ENCODE measurements at regions not wholly inside any gene's neighbourhood (a gene's known extent, or its start where the extent isn't known, plus 50 kb on each side); places are given as distances from the start of the nearest gene placed in this dataset.
A peak's percentile ranks its signal among the peaks of the same experiment; 100 is the strongest.
"Not testable (repeated sequence)": the region's sequence is repeated elsewhere in the genome, so short reads cannot be mapped to it uniquely, and the experiment has no call there.

DNA sequence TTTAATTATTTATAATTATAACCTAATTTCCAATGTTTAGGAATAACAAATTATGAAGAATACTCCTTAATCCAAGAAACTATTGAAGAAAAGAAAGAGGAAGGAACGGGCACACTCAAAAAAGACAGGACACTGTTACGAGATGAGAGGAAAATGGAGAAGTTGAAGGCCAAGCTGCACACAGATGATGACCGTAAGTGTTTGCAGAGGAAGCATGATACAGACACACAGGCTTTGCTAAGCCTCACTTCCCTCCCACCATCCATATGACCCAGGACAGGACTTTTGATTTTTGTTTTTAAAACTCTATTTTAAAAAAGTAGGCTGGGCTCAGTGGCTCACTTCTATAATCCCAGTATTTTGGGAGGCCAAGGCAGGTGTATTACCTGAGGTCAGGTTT is 389.4 kb upstream of the TPM1 start:
- no peak for DNase-seq

DNA sequence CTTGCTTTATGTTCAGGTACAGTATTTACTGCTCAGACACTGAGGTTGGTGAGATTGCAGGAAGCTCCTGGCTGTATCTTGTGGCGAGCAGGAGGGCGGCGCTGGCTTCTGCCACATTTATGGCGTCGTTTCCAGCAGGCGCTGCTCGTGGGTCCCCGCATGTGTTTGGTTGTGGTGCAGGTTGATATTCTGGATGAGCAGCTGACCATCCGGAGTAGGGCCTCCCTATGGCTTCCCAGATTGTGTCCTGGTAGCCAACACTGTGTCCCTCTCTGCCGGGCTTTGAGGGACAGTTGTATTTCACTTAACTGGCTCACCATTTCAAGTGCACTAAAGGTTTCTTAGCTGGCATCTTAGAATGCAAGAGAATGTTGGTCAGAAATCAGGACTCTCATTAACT is 386.5 kb upstream of the TPM1 start:
- DNase-seq = no peak

DNA sequence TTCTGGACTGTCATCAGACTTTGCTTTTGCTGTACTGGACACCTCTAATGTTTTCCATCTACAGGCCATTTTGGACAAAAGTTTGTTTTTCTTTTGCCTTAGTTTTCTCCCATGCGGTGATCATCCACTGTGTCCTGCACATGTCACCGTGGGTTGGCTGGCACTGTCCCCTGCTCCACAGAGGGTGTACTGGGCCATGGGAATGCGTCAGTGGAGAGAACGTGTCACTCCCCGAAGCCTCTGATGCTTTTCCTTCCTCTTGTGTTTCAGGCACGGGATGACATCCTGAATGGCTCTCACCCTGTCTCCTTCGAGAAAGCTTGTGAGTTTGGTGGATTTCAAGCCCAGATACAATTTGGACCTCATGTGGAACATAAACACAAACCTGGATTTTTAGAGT is 385.0 kb upstream of the TPM1 start:
- not testable (repeated sequence) for DNase-seq

DNA sequence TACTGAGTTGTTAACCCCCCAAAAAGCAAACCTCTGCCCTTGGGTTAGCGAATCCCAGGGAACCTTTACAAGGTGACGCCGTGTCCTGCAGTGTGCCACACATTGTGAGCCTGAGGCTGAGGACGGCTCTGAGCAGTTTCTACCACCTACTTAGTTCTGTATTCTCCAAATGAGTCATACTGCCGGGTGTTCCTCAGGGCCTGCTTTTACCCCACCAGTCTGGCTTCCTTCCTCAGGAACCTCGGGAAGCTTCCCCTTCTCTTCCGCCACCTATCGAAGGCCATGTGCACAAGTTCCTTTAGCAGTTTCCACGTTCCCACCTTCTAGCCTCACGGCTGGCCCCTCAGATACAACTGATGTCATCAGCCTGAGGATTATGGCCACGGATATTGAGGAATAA is 384.0 kb upstream of the TPM1 start:
- no peak for DNase-seq

DNA sequence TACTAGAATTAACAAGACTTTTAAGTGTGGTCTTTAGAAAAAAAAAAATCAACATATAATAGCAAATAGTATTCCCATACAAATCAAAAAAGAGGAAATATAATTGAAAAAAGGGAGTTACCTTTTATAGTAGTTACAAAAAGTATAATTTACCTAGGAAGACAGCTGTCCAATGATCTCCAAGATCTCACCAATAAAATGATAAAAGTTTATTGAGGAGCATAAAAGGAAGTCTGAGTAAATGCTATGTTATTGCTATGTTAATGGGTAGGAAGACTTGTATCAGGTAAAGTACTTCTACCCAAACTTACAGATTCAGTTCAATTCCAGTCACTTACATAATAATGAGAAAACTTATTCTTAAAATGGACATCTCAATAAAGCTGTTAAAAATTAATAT is 379.0 kb upstream of the TPM1 start:
- no peak for DNase-seq

DNA sequence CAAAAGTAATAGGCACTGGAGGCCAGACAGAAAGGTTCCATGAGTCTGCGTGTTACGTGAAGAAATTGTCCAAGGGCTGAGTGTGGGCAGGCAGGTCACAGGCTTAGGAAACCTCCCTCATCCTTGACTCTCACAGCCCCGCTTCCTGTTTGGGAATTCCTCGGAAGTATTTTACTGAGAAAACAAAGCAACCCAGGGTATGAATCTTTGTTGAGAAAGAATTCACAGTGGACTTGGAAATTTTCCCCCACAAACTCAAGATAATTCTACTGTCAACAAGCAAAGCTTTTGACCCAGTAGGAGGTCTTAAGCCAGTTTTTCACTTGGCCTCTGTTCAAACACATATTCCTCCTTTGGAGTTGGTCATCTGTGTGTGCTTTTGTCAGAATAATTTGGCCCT is 377.1 kb upstream of the TPM1 start:
- DNase-seq = no peak

DNA sequence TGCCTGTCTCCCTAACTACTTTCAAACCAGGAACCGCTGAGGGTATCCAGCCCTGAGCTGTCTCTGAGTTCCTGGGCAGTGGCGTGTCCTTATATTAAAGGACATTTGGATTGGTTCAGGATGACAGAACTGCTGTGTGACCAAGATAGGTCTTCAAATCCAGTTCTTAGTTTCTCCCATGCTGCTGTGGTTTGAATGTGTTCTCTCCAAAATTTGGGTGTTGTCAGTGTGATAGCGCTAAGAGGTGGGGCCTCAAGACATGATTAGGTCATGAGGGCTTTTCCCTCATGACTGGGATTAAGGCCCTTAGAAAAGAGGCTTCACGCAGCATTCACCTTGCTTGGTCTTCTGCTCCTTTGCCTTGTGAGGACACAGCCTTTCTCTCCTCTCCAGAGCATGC is 376.5 kb upstream of the TPM1 start:
- DNase-seq = no peak

DNA sequence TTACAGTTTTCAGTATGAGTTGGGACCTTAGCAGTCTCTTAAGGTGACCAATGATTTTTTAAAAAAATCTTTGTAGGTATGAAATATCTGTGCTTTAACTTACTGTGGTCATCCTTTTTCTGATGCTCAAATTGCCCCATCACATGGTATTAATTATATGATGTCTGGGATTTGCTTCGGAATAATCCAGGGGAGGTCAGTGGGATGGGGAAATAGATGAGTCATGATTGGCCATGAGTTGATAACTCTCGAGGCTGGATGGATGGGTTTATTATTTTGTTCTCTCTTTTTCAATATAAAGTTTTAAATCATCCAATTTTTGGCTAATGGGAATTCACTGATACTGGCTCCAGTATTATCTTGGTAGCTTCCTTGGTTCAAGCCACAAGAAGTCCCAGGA is 370.3 kb upstream of the TPM1 start:
- no peak for DNase-seq

DNA sequence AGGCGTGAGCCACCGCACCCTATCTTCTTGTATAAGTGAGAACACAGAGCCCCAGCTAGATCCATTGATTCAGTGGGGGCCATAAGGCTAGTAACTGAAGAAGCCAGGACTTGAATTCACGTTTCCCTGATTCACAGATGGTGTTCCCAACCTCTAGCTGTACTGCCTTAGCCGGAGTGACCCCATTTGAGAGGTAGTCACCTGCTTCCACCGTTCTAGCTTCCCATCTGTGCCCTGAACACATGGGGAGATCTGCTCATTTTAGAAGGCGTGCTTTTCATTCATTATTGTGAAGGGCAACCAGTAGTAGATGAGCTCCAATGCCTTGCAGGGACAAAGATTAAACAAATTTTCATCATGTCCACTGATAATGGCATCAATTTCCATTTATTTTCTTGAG is 365.7 kb upstream of the TPM1 start:
- DNase-seq = no peak

DNA sequence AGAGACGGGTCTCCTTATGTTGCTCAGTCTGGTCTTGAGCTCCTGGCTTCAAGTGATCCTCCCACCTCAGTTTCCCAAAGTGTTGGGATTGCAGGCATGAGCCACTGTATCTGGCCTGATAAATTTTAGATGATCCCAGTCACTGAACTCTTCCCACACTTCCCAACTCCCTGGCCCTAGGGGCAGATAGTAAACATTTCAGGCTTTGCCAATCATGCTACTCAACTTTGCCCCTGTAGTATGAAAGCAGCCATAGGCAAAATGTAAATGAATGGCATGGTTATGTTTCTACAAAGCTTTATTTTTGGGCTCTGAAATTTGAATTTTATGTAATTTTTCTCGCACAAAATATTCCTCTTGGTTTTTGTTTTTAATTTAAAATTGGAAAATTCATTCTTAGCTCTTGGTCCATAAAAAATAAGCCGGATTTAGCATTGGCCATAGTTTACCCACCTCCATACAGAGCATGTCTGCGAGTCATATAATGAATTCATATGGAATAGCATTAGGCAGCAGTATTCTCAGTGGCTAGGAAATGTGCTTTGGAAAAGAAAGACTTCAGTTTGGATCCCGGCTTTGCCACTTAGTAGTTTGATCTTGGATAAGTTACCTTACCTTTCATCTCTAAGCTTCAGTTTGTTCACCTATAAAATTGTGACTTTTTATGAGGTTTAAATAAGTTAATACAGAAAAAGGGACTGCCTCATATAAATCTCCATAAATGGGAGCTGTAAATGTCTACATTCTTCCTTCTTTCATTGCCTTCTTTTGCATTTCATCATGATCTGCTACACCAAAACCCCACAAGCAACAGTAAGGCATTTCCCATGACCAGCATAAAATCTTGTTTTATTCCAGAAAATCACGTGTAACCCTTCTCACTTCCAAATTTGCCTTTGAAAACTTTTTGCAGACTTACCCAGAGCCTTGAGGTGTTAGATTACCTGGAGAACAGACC is 360.3 kb upstream of the TPM1 start:
- no peak for DNase-seq

DNA sequence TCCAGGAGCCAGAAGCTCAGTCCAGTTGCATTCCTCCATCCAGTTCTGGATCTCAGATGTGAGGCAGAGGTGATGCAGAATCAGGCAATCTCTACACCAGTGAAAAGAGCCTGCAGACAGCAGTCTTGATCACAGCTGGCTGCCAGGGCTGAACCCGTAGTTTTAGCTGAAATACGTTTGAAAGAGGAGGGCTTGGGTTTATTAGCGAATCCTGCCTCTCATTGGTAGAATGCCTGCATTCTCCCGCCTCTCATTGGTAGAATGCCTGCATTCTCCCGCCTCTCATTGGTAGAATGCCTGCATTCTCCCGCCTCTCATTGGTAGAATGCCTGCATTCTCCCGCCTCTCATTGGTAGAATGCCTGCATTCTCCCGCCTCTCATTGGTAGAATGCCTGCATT is 359.4 kb upstream of the TPM1 start:
- not testable (repeated sequence) for DNase-seq

DNA sequence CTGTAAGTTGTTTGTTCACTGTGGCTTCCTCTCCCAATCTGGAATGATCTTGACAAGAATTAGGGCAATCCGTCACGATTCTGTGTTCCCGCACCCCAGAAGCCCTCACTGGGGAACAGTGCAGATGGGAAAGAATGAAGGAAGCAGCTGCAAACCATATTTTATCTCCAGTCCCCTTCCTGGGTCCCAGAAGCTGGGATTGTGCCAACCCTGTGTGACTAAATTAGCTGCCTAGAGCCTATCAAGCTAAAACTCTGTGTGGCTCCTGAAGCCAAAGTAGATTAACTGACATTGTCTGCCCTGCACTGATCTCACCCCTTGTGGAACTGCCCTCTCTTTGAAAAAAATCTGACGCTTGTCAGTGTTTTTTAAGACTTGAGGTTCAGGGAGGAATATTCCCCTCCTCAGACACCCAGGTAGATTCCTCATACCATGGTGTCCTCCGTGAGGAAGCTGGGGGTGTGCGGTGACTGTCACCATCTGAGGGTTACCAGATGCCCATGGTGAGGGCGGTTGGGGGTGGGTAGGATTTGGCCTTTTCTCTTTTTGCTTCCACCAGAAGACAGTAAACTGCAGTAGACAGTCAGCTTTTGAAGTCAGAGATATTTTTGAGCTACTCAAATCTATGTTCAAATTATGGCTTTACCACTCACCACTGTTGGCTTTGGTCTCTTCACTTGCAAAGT is 358.3 kb upstream of the TPM1 start:
- no peak for DNase-seq

DNA sequence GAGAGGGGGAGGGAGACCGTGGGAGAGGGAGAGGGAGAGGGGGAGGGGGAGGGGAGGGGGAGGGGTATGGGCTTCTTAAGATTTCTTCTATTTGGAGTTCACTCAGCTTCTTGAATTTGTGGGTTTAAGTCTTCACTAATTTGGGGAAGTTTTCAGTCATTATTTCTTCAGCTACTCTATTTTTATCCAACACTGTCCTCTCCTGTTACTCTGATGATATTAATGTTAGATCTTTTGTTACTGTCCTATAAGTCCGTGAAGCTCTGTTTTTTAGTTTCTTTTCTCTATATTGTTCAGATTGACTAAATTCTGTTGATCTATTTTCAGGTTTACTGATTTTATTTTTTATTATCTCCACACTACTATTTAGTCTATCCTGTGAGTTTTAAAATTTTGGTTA is 351.5 kb upstream of the TPM1 start:
- DNase-seq = no peak

DNA sequence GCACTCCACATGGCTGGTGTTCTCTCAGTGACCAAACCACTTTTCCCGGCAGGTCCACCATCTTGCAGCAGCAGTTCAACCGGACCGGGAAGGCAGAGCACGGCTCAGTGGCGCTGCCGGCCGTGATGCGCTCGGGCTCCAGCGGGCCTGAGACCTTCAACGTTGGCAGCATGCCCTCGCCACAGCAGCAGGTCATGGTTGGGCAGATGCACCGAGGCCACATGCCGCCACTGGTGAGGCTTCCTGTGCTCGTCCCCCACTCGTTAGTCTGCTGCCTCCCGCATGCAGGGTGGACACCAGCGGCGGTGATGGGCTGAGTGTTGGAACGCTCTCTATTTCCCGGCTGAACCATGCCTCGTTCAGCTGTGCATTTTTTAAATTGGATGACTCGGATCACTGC is 344.9 kb upstream of the TPM1 start:
- no peak for DNase-seq

DNA sequence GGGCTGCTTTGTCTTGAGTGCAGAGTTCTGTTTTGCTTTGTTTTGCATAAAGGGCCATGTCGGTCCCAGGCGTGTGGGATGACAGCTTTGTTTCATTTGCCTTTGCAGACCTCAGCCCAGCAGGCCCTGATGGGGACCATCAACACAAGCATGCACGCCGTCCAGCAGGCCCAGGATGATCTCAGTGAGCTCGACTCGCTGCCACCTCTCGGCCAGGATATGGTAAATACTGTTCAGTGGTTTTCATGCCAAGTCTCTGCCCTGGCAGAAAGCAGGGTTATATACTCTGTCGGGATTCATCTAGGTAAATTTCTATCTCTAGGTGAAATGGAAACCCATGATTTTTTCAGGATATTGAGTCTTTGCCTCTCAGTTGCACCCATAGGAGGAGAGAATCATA is 343.9 kb upstream of the TPM1 start:
- DNase-seq = peak; percentile 41

DNA sequence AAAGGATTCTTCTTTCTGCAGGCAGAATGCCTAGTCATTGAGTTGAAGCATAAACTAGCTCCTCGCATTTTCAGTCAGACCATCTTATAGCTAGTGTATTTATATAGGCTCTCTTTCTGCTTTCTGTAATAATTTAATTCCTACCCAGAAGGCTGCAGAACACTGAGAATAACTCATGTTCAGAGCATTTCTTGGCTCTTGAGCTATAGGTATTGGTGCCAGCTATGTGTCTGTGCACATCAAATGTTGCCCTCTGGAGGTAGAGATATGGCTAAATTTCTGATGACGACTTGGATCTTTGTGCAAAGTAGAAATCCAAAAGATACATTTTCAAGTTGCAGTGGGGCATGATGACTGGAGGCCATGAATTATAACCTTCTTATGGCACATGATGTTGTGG is 336.2 kb upstream of the TPM1 start:
- DNase-seq = no peak

DNA sequence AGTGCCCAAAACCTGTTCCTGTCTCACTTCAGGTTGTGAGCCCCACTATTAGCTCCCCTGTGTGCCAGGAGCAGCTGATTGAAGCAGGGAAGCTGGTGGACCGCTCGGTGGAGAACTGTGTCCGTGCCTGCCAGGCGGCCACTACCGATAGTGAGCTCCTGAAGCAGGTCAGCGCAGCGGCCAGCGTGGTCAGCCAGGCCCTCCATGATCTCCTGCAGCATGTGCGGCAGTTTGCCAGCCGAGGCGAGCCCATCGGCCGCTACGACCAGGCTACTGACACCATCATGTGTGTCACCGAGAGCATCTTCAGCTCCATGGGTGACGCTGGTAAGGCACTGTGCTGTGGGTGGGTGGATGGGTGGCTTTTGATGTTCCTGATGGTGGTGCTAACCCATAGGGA is 334.1 kb upstream of the TPM1 start:
- no peak for DNase-seq

DNA sequence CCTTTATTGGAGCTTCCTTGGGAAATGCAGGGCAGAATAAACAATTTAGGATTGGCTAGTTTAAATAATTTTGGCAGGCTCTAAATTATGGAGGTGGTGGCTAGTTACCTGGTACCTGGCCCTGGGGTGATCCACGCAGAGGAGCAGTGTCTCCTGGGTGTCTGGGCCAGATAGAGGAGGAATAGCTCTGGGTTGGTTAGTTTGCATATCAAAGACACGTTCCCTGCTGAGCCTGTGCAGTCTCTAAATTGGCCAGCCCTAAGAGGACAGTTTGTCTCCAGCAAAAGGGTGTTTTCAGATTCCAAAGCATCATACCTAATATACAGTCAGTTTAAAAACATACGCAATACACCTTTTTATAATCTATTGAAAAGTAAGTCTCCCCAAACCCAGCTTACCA is 333.3 kb upstream of the TPM1 start:
- DNase-seq = no peak

DNA sequence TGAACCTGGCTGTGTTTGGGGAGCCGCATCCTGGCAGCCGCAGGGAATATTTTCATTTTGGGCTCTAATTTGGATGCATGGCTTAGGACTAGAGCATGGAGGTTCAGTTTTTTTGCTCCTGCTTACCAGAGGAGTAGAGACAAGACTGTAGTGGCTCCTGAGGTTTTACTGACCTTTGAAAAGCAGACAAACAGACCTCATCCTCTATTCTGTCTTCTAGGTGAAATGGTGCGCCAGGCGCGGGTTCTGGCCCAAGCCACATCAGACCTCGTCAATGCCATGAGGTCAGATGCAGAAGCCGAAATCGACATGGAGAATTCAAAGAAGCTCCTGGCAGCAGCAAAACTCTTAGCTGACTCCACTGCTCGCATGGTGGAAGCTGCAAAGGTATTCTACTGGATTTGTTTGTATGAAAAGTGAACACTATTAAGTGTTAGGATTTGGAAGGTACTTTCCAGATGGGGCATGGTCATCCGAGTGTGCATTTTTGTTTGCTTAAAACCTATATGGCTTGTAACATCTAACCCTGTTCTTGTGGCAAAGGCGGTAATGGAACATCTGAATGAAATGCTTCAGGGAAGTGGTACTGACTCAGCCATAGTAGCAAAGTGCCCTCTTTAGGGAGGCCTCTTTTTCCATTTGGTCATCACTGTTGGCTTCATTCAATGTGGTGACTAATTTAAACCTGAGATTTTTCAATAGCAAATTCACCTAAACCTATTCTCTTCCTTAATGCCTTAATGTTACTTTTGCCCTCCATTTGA is 330.7 kb upstream of the TPM1 start:
- DNase-seq = no peak

DNA sequence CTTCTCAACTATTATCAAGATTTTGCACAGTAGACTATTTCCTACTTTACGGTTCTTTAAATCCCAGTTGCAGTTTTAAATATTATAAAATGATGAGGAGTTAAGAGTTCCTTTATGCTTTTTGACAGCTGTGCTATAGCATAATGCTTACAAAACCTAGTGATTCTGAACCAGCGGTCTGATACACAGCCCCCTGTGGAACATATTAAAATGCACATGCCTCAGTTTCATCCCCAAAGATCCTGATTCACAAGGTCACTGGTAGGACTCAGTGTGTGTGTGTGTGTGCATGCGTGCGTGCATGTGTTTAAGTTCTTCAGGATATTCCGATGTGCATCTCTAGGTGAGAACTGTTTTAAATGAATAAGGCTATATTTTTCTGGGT is 330.1 kb upstream of the TPM1 start:
- DNase-seq = no peak

DNA sequence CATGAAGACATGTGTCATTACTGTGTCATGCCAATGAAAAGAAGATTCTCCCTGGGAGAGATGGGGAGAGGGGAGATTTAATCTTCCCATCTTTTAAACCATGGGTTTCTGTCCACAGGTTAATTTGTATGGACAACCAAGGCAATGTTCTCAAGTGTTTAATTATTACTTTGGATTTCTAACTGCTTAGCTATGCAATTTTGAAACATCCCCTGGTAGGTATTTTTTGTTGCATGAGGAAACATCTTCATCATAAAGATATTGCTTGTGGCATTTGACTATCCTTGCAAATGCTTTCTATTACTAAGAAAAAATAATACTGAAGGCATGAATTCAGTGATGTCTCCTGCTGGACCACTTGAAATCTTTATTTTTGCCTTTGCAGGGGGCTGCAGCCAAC is 326.6 kb upstream of the TPM1 start:
- no peak for DNase-seq

DNA sequence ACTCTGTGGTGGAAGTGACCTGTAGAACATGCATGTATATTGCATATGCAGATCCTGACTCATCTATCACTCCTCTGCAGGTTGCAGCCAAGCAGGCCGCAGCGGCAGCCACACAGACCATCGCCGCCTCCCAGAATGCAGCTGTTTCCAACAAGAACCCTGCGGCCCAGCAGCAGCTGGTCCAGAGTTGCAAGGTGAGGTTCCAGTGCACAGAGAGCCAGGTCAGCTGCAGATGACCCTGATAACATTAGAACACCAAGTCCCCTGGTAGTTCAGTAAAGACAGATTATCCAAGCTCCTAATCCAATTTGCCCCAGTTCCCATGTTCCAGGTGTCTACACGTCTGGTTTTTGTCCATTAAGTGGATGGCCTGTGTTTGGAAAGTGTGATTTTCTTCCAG is 325.1 kb upstream of the TPM1 start:
- no peak for DNase-seq

DNA sequence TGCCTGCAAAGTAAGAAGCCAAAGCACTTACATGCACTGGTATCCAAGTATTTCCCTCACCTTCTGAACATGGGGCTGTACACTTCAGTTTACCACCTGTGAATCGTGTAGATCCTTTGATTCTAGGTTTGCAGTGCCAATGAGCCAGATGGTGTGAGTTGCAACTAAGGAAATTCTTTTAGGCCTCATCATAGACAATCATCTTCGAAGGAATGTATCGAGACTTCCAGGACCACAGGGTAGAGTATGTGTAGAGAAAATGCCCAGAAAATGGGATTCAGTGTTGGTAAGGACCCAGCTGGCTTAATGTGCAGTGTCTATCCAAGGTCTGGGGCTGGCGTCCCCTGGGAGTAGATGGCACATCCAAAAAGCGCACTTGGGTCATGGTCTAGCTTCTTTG is 323.2 kb upstream of the TPM1 start:
- no peak for DNase-seq

DNA sequence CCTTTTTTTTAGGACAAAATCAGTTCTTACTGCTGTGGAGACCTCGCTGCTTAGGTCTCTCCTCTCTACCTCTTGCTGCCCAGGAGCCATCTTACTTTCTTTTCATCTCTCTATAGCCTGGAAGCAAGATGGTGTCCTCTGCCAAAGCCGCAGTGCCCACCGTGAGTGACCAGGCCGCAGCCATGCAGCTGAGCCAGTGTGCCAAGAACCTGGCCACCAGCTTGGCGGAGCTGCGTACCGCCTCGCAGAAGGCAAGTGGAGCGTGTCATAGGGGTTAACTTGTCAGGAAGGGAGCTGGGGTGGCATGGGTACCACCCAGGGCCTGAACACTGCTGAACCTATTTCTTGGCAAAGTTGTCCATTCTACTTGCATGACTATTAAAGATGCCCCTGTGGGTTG is 320.3 kb upstream of the TPM1 start:
- no peak for DNase-seq

All from NCI-H526 treated with DMSO at 0.1 percent for 48 hours (cell line).